ENCODE measurements at regions not wholly inside any gene's neighbourhood (a gene's known extent, or its start where the extent isn't known, plus 50 kb on each side); places are given as distances from the start of the nearest gene placed in this dataset.

GRCh38 chr4:175561696-175562095 is 250.4 kb downstream of the GPM6A start:
- TF ChIP-seq CTCF (IDR thresholded peaks at IDR 0.05): no peak
- no peak for TF ChIP-seq ZFX (IDR thresholded peaks at IDR 0.05; ENCODE audit: borderline replicate concordance)

All from 22Rv1 (cell line).